ENCODE measurements at regions not wholly inside any gene's neighbourhood (a gene's known extent, or its start where the extent isn't known, plus 50 kb on each side); places are given as distances from the start of the nearest gene placed in this dataset.
"Not testable (repeated sequence)": the region's sequence is repeated elsewhere in the genome, so short reads cannot be mapped to it uniquely, and the experiment has no call there.

- Mint-ChIP-seq H3K4me1 (ENCODE audit: low read depth) (no peaks in the 10 kb centered on the region), H3K27me3 (ENCODE audit: low read depth) (no peaks in the 10 kb centered on the region), H3K9me3 (no peaks in the 10 kb centered on the region), H3K27ac (no peak overlapping the region), H3K36me3 (ENCODE audit: low read depth) (no peaks in the 10 kb centered on the region), H3K4me3 (no peak overlapping the region)
- no peak for DNase-seq (ENCODE audit: low spot score)
Measured at GRCh38 chrY:7805624-7806023, 894.1 kb upstream of the AMELY start.

- DNase-seq (ENCODE audit: low spot score) = no peak
- H3K27me3 Mint-ChIP-seq (ENCODE audit: low read depth) = no peaks in the 10 kb centered on the region
- no peaks in the 10 kb centered on the region for H3K4me1 Mint-ChIP-seq (ENCODE audit: low read depth)
- no peaks in the 10 kb centered on the region for H3K9me3 Mint-ChIP-seq
- no peak overlapping the region for H3K27ac Mint-ChIP-seq
- H3K36me3 Mint-ChIP-seq (ENCODE audit: low read depth) = no peaks in the 10 kb centered on the region
- no peak overlapping the region for H3K4me3 Mint-ChIP-seq
Measured at GRCh38 chrY:7803737-7804136, 892.2 kb upstream of the AMELY start.

GRCh38 chrY:7796128-7796527 lies 884.6 kb upstream of the AMELY start:
- Mint-ChIP-seq H3K4me3 (no peak overlapping the region), H3K4me1 (ENCODE audit: low read depth) (no peaks in the 10 kb centered on the region), H3K27ac (no peak overlapping the region), H3K36me3 (ENCODE audit: low read depth) (no peaks in the 10 kb centered on the region), H3K9me3 (no peaks in the 10 kb centered on the region), H3K27me3 (ENCODE audit: low read depth) (no peaks in the 10 kb centered on the region)
- no peak for DNase-seq (ENCODE audit: low spot score)

- Mint-ChIP-seq H3K27ac (no peak overlapping the region), H3K36me3 (ENCODE audit: low read depth) (no peaks in the 10 kb centered on the region)
- DNase-seq (ENCODE audit: low spot score) = no peak
Measured at GRCh38 chrY:7794441-7794840, 882.9 kb upstream of the AMELY start.

GRCh38 chrY:7793989-7794388 lies 882.4 kb upstream of the AMELY start:
- H3K27ac Mint-ChIP-seq = no peak overlapping the region
- no peaks in the 10 kb centered on the region for H3K9me3 Mint-ChIP-seq
- no peak for DNase-seq (ENCODE audit: low spot score)
- H3K27me3 Mint-ChIP-seq (ENCODE audit: low read depth) = no peaks in the 10 kb centered on the region
- no peaks in the 10 kb centered on the region for H3K4me1 Mint-ChIP-seq (ENCODE audit: low read depth)
- no peaks in the 10 kb centered on the region for H3K36me3 Mint-ChIP-seq (ENCODE audit: low read depth)
- no peak overlapping the region for H3K4me3 Mint-ChIP-seq

More at GRCh38 chrY:7794441-7794840, 882.9 kb upstream of the AMELY start:
- H3K4me3 Mint-ChIP-seq = no peak overlapping the region
- H3K27me3 Mint-ChIP-seq (ENCODE audit: low read depth) = no peaks in the 10 kb centered on the region
- H3K9me3 Mint-ChIP-seq = no peaks in the 10 kb centered on the region
- H3K4me1 Mint-ChIP-seq (ENCODE audit: low read depth) = no peaks in the 10 kb centered on the region

GRCh38 chrY:7792431-7792830 lies 880.9 kb upstream of the AMELY start:
- H3K36me3 Mint-ChIP-seq (ENCODE audit: low read depth) = no peaks in the 10 kb centered on the region
- no peak overlapping the region for H3K27ac Mint-ChIP-seq
- H3K4me3 Mint-ChIP-seq = no peak overlapping the region
- no peaks in the 10 kb centered on the region for H3K27me3 Mint-ChIP-seq (ENCODE audit: low read depth)
- no peaks in the 10 kb centered on the region for H3K9me3 Mint-ChIP-seq
- DNase-seq (ENCODE audit: low spot score) = no peak
- no peaks in the 10 kb centered on the region for H3K4me1 Mint-ChIP-seq (ENCODE audit: low read depth)

- no peaks in the 10 kb centered on the region for H3K9me3 Mint-ChIP-seq
- no peak overlapping the region for H3K27ac Mint-ChIP-seq
- H3K4me3 Mint-ChIP-seq = no peak overlapping the region
- H3K36me3 Mint-ChIP-seq (ENCODE audit: low read depth) = no peaks in the 10 kb centered on the region
- no peaks in the 10 kb centered on the region for H3K4me1 Mint-ChIP-seq (ENCODE audit: low read depth)
- no peak for DNase-seq (ENCODE audit: low spot score)
- no peaks in the 10 kb centered on the region for H3K27me3 Mint-ChIP-seq (ENCODE audit: low read depth)
Measured at GRCh38 chrY:7781501-7781900, 869.9 kb upstream of the AMELY start.

- H3K27me3 Mint-ChIP-seq (ENCODE audit: low read depth); H3K27ac Mint-ChIP-seq; H3K4me3 Mint-ChIP-seq; H3K4me1 Mint-ChIP-seq (ENCODE audit: low read depth); DNase-seq (ENCODE audit: low spot score); H3K36me3 Mint-ChIP-seq (ENCODE audit: low read depth); H3K9me3 Mint-ChIP-seq: not testable (repeated sequence)
Measured at GRCh38 chrY:7775436-7775835, 863.9 kb upstream of the AMELY start.

- H3K4me1 Mint-ChIP-seq (ENCODE audit: low read depth) = peaks cover 1% of the 10 kb centered on the region
- H3K9me3 Mint-ChIP-seq = no peaks in the 10 kb centered on the region
- DNase-seq (ENCODE audit: low spot score) = no peak
- no peak overlapping the region for H3K4me3 Mint-ChIP-seq
- no peak overlapping the region for H3K27ac Mint-ChIP-seq
- no peaks in the 10 kb centered on the region for H3K36me3 Mint-ChIP-seq (ENCODE audit: low read depth)
- H3K27me3 Mint-ChIP-seq (ENCODE audit: low read depth) = no peaks in the 10 kb centered on the region
Measured at GRCh38 chrY:7771771-7772170, 860.2 kb upstream of the AMELY start.

- peaks cover 1% of the 10 kb centered on the region for H3K4me1 Mint-ChIP-seq (ENCODE audit: low read depth)
- no peak overlapping the region for H3K4me3 Mint-ChIP-seq
- no peaks in the 10 kb centered on the region for H3K9me3 Mint-ChIP-seq
- no peaks in the 10 kb centered on the region for H3K27me3 Mint-ChIP-seq (ENCODE audit: low read depth)
- H3K27ac Mint-ChIP-seq = no peak overlapping the region
- no peak for DNase-seq (ENCODE audit: low spot score)
- H3K36me3 Mint-ChIP-seq (ENCODE audit: low read depth) = no peaks in the 10 kb centered on the region
Measured at GRCh38 chrY:7769790-7770375, 858.3 kb upstream of the AMELY start.

GRCh38 chrY:7768901-7769300 lies 857.3 kb upstream of the AMELY start:
- DNase-seq (ENCODE audit: low spot score) = no peak
- Mint-ChIP-seq H3K4me3 (no peak overlapping the region), H3K27ac (no peak overlapping the region), H3K4me1 (ENCODE audit: low read depth) (peaks cover 1% of the 10 kb centered on the region), H3K9me3 (no peaks in the 10 kb centered on the region), H3K36me3 (ENCODE audit: low read depth) (no peaks in the 10 kb centered on the region), H3K27me3 (ENCODE audit: low read depth) (no peaks in the 10 kb centered on the region)

GRCh38 chrY:7753711-7754110 lies 842.2 kb upstream of the AMELY start:
- H3K36me3 Mint-ChIP-seq (ENCODE audit: low read depth) = no peaks in the 10 kb centered on the region
- no peaks in the 10 kb centered on the region for H3K9me3 Mint-ChIP-seq
- H3K27ac Mint-ChIP-seq = no peak overlapping the region
- no peak overlapping the region for H3K4me3 Mint-ChIP-seq
- no peak for DNase-seq (ENCODE audit: low spot score)
- H3K4me1 Mint-ChIP-seq (ENCODE audit: low read depth) = no peaks in the 10 kb centered on the region
- H3K27me3 Mint-ChIP-seq (ENCODE audit: low read depth) = no peaks in the 10 kb centered on the region

GRCh38 chrY:7746781-7747180 lies 835.2 kb upstream of the AMELY start:
- H3K4me3 Mint-ChIP-seq = no peak overlapping the region
- H3K27me3 Mint-ChIP-seq (ENCODE audit: low read depth) = no peaks in the 10 kb centered on the region
- no peak for DNase-seq (ENCODE audit: low spot score)
- no peaks in the 10 kb centered on the region for H3K36me3 Mint-ChIP-seq (ENCODE audit: low read depth)
- no peak overlapping the region for H3K27ac Mint-ChIP-seq
- no peaks in the 10 kb centered on the region for H3K4me1 Mint-ChIP-seq (ENCODE audit: low read depth)
- H3K9me3 Mint-ChIP-seq = no peaks in the 10 kb centered on the region

- no peak for DNase-seq (ENCODE audit: low spot score)
- Mint-ChIP-seq H3K4me3 (no peak overlapping the region), H3K4me1 (ENCODE audit: low read depth) (no peaks in the 10 kb centered on the region), H3K9me3 (no peaks in the 10 kb centered on the region), H3K27ac (no peak overlapping the region), H3K27me3 (ENCODE audit: low read depth) (no peaks in the 10 kb centered on the region), H3K36me3 (ENCODE audit: low read depth) (no peaks in the 10 kb centered on the region)
Measured at GRCh38 chrY:7745581-7745901, 834.0 kb upstream of the AMELY start.

GRCh38 chrY:7744691-7745580 lies 833.4 kb upstream of the AMELY start:
- Mint-ChIP-seq H3K27me3 (ENCODE audit: low read depth) (no peaks in the 10 kb centered on the region), H3K9me3 (no peaks in the 10 kb centered on the region), H3K4me3 (no peak overlapping the region), H3K27ac (no peak overlapping the region), H3K36me3 (ENCODE audit: low read depth) (no peaks in the 10 kb centered on the region), H3K4me1 (ENCODE audit: low read depth) (no peaks in the 10 kb centered on the region)
- DNase-seq (ENCODE audit: low spot score) = no peak
